SH-SY5Y (cell line): ENCODE measurements at regions not wholly inside any gene's neighbourhood (a gene's known extent, or its start where the extent isn't known, plus 50 kb on each side); places are given as distances from the start of the nearest gene placed in this dataset.

Source experiments
- GATA2 ChIP-seq: IDR thresholded peaks from 2 replicates; pipeline ENCODE4 v1.6.1; 2011; ENCODE audit warnings: mild to moderate bottlenecking, low read depth, low read length
- GATA3 ChIP-seq: IDR thresholded peaks from 2 replicates; pipeline ENCODE4 v1.6.1; 2011; ENCODE audit warnings: low read depth, mild to moderate bottlenecking, low read length, moderate library complexity

GRCh38 chr14:38121320-38122020 lies 86.2 kb upstream of the SSTR1 start:
- TF ChIP-seq GATA2 (no peak), GATA3 (no peak)
